ENCODE measurements at regions not wholly inside any gene's neighbourhood (a gene's known extent, or its start where the extent isn't known, plus 50 kb on each side); places are given as distances from the start of the nearest gene placed in this dataset.

DNA sequence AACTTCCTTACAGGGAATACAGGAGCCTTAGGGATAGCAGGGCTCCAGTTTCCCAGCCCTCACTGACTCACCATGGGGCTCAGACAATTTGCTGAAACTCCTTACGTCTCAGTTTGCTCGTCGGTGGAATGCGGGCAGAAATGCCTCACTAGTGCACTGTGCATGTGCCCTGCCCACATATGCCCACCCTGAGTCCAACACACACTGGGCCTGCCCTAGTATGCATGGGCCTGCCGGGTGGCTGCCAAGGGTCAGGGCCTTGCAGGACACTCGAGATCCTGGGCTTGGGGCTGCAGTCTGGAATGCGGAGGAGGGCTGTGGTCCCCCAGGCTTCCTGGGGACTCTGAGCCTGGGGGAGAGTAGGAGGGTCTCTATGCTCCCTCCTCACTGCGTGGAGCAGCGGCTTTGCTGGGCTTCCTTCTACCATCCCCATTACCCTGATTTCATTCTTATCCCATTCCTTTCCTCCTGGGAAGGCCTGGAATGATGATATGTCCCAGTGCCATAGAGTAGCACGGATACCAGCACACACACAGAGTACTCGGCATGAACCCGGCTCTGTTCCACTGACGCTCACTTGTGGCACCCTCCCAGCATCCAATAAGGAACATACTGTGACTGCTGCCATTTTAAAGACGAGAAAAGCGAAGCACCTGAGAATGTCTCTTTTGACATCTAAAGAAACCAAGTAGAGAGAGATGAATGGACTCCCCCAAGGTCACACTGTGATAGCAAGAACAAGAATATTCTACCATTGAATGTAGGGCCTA lies 124.2 kb downstream of the ASB7 start (continued):
- TF ChIP-seq, protein P1, sequence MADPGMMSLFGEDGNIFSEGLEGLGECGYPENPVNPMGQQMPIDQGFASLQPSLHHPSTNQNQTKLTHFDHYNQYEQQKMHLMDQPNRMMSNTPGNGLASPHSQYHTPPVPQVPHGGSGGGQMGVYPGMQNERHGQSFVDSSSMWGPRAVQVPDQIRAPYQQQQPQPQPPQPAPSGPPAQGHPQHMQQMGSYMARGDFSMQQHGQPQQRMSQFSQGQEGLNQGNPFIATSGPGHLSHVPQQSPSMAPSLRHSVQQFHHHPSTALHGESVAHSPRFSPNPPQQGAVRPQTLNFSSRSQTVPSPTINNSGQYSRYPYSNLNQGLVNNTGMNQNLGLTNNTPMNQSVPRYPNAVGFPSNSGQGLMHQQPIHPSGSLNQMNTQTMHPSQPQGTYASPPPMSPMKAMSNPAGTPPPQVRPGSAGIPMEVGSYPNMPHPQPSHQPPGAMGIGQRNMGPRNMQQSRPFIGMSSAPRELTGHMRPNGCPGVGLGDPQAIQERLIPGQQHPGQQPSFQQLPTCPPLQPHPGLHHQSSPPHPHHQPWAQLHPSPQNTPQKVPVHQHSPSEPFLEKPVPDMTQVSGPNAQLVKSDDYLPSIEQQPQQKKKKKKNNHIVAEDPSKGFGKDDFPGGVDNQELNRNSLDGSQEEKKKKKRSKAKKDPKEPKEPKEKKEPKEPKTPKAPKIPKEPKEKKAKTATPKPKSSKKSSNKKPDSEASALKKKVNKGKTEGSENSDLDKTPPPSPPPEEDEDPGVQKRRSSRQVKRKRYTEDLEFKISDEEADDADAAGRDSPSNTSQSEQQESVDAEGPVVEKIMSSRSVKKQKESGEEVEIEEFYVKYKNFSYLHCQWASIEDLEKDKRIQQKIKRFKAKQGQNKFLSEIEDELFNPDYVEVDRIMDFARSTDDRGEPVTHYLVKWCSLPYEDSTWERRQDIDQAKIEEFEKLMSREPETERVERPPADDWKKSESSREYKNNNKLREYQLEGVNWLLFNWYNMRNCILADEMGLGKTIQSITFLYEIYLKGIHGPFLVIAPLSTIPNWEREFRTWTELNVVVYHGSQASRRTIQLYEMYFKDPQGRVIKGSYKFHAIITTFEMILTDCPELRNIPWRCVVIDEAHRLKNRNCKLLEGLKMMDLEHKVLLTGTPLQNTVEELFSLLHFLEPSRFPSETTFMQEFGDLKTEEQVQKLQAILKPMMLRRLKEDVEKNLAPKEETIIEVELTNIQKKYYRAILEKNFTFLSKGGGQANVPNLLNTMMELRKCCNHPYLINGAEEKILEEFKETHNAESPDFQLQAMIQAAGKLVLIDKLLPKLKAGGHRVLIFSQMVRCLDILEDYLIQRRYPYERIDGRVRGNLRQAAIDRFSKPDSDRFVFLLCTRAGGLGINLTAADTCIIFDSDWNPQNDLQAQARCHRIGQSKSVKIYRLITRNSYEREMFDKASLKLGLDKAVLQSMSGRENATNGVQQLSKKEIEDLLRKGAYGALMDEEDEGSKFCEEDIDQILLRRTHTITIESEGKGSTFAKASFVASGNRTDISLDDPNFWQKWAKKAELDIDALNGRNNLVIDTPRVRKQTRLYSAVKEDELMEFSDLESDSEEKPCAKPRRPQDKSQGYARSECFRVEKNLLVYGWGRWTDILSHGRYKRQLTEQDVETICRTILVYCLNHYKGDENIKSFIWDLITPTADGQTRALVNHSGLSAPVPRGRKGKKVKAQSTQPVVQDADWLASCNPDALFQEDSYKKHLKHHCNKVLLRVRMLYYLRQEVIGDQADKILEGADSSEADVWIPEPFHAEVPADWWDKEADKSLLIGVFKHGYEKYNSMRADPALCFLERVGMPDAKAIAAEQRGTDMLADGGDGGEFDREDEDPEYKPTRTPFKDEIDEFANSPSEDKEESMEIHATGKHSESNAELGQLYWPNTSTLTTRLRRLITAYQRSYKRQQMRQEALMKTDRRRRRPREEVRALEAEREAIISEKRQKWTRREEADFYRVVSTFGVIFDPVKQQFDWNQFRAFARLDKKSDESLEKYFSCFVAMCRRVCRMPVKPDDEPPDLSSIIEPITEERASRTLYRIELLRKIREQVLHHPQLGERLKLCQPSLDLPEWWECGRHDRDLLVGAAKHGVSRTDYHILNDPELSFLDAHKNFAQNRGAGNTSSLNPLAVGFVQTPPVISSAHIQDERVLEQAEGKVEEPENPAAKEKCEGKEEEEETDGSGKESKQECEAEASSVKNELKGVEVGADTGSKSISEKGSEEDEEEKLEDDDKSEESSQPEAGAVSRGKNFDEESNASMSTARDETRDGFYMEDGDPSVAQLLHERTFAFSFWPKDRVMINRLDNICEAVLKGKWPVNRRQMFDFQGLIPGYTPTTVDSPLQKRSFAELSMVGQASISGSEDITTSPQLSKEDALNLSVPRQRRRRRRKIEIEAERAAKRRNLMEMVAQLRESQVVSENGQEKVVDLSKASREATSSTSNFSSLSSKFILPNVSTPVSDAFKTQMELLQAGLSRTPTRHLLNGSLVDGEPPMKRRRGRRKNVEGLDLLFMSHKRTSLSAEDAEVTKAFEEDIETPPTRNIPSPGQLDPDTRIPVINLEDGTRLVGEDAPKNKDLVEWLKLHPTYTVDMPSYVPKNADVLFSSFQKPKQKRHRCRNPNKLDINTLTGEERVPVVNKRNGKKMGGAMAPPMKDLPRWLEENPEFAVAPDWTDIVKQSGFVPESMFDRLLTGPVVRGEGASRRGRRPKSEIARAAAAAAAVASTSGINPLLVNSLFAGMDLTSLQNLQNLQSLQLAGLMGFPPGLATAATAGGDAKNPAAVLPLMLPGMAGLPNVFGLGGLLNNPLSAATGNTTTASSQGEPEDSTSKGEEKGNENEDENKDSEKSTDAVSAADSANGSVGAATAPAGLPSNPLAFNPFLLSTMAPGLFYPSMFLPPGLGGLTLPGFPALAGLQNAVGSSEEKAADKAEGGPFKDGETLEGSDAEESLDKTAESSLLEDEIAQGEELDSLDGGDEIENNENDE (IDR thresholded peaks at IDR 0.05; ENCODE audit: insufficient replicate concordance, low read length), result no peak
- TF ChIP-seq TEAD4 (IDR thresholded peaks at IDR 0.05; ENCODE audit: low read depth, low read length) (no peak), POLR2AphosphoS5 (IDR thresholded peaks at IDR 0.05; ENCODE audit: low read depth, low read length) (no peak), CBX5 (IDR thresholded peaks at IDR 0.05; ENCODE audit: low read depth, low read length) (no peak), SRF (IDR thresholded peaks at IDR 0.05; ENCODE audit: low read depth, low read length) (no peak), POU5F1 (IDR thresholded peaks at IDR 0.05; ENCODE audit: low read depth, low read length) (no peak), RXRA (IDR thresholded peaks at IDR 0.05; ENCODE audit: insufficient read depth, low read depth, low read length) (no peak)

All from H1 (cell line).